ENCODE measurements at regions not wholly inside any gene's neighbourhood (a gene's known extent, or its start where the extent isn't known, plus 50 kb on each side); places are given as distances from the start of the nearest gene placed in this dataset.

- DNase-seq = no peak
Measured at GRCh38 chr6:143621876-143622605, 55.7 kb upstream of the PHACTR2 start.

- no peak for DNase-seq
Measured at GRCh38 chr6:143621159-143621873, 56.4 kb upstream of the PHACTR2 start.

GRCh38 chr6:143620447-143620846 lies 57.3 kb upstream of the PHACTR2 start:
- DNase-seq = no peak

- no peak for DNase-seq
Measured at GRCh38 chr6:143619824-143620401, 57.9 kb upstream of the PHACTR2 start.

GRCh38 chr6:143616741-143617140 lies 61.0 kb upstream of the PHACTR2 start:
- DNase-seq = no peak

- no peak for DNase-seq
Measured at GRCh38 chr6:143615785-143616184, 62.0 kb upstream of the PHACTR2 start.

GRCh38 chr6:143614235-143614634 lies 63.5 kb upstream of the PHACTR2 start:
- DNase-seq = no peak

- DNase-seq = no peak
Measured at GRCh38 chr6:143613749-143614148, 64.0 kb upstream of the PHACTR2 start.

GRCh38 chr6:143612186-143612585 lies 65.6 kb upstream of the PHACTR2 start:
- DNase-seq = no peak

- no peak for DNase-seq
Measured at GRCh38 chr6:143611580-143611979, 66.2 kb upstream of the PHACTR2 start.

- no peak for DNase-seq
Measured at GRCh38 chr6:143609972-143610371, 67.8 kb upstream of the PHACTR2 start.

GRCh38 chr6:143609501-143609900 lies 68.3 kb upstream of the PHACTR2 start:
- no peak for DNase-seq

- DNase-seq = no peak
Measured at GRCh38 chr6:143608906-143609305, 68.9 kb upstream of the PHACTR2 start.

- DNase-seq = no peak
Measured at GRCh38 chr6:143607974-143608373, 69.8 kb upstream of the PHACTR2 start.

GRCh38 chr6:143607168-143607567 lies 70.6 kb upstream of the PHACTR2 start:
- DNase-seq = no peak

- DNase-seq = no peak
Measured at GRCh38 chr6:143605906-143606521, 71.8 kb upstream of the PHACTR2 start.

- no peak for DNase-seq
Measured at GRCh38 chr6:143603455-143603854, 74.3 kb upstream of the PHACTR2 start.

GRCh38 chr6:143601504-143601903 lies 76.3 kb upstream of the PHACTR2 start:
- DNase-seq = no peak

GRCh38 chr6:143600821-143601220 lies 76.9 kb upstream of the PHACTR2 start:
- no peak for DNase-seq

GRCh38 chr6:143598466-143599080 lies 79.2 kb upstream of the PHACTR2 start:
- no peak for DNase-seq

- no peak for DNase-seq
Measured at GRCh38 chr6:143596866-143597265, 80.9 kb upstream of the PHACTR2 start.

GRCh38 chr6:143595251-143596036 lies 82.3 kb upstream of the PHACTR2 start:
- no peak for DNase-seq
